SU-DHL-6 (cell line): ENCODE measurements at regions not wholly inside any gene's neighbourhood (a gene's known extent, or its start where the extent isn't known, plus 50 kb on each side); places are given as distances from the start of the nearest gene placed in this dataset.

Experiments
- EZH2phosphoT487 ChIP-seq: fragments of 200-600 bp; sonication (generic), shearing (Covaris generic); conservative IDR thresholded peaks from 2 replicates; pipeline ENCODE4 v1.6.1; 2018; ENCODE audit warnings: mild to moderate bottlenecking, antibody characterized with exemption, low read length, moderate library complexity, mixed read lengths
- TF ChIP-seq, protein P1 (sequence below): fragments of 200-600 bp; sonication (generic); IDR thresholded peaks from one replicate; pipeline ENCODE4 v1.5.1; 2017; ENCODE audit warnings: antibody characterized with exemption, mild to moderate bottlenecking, low read length, moderate library complexity; ENCODE audit not compliant: insufficient read depth, poor library complexity, severe bottlenecking

DNA sequence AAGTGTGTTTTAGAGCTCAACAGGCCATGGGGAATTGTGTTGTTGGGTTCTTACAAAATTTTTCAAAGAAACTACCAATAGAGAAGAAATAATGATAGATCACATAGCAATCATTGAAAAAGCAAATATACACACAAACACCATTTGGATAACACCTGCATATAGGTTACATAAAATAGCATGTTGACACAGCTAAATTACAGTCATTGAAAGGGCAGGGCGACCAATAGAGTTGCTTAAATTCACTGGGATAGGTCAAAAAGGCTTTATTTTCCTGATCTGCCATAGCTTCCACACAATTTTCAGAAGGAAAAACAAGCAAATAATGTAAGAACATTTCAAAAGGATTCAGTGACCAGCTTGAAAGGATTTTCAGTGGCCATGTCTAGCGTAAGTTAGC lies 57.9 kb upstream of the FGGY start:
- TF ChIP-seq, protein P1, sequence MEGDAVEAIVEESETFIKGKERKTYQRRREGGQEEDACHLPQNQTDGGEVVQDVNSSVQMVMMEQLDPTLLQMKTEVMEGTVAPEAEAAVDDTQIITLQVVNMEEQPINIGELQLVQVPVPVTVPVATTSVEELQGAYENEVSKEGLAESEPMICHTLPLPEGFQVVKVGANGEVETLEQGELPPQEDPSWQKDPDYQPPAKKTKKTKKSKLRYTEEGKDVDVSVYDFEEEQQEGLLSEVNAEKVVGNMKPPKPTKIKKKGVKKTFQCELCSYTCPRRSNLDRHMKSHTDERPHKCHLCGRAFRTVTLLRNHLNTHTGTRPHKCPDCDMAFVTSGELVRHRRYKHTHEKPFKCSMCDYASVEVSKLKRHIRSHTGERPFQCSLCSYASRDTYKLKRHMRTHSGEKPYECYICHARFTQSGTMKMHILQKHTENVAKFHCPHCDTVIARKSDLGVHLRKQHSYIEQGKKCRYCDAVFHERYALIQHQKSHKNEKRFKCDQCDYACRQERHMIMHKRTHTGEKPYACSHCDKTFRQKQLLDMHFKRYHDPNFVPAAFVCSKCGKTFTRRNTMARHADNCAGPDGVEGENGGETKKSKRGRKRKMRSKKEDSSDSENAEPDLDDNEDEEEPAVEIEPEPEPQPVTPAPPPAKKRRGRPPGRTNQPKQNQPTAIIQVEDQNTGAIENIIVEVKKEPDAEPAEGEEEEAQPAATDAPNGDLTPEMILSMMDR = no peak
- TF ChIP-seq EZH2phosphoT487 = no peak
